ENCODE measurements at regions not wholly inside any gene's neighbourhood (a gene's known extent, or its start where the extent isn't known, plus 50 kb on each side); places are given as distances from the start of the nearest gene placed in this dataset.

GRCh38 chr7:118033273-118033672, 150.7 kb upstream of the LSM8 start:
- Histone ChIP-seq H2AFZ (no peak overlapping the region), H3K79me2 (no peaks in the 10 kb centered on the region), H3K27me3 (no peaks in the 10 kb centered on the region), H3K4me3 (no peak overlapping the region), H3K4me2 (no peak overlapping the region), H3K4me1 (ENCODE audit: insufficient read depth) (no peaks in the 10 kb centered on the region), H3K9me2 (replicated peaks; ENCODE audit: insufficient read depth) (no peaks in the 10 kb centered on the region), H3K27ac (no peak overlapping the region), H3K9me3 (ENCODE audit: low read depth) (no peaks in the 10 kb centered on the region), H3K36me3 (replicated peaks; ENCODE audit: insufficient read depth, low read depth) (no peaks in the 10 kb centered on the region), H4K20me1 (ENCODE audit: insufficient read depth, poor library complexity, severe bottlenecking) (no peaks in the 10 kb centered on the region)
- 96% methylated on average over 1 of the region's 1 CpG for WGBS (ENCODE audit: low lambda C conversion rate, missing lambda C conversion rate)
- DNase-seq (ENCODE audit: low spot score), result no peak
- TF ChIP-seq EZH2 (IDR thresholded peaks at IDR 0.05; ENCODE audit: borderline replicate concordance) (no peak), EZH2phosphoT487 (IDR thresholded peaks at IDR 0.05; ENCODE audit: low read depth, severe bottlenecking, unreplicated experiment) (no peak), CTCF (IDR thresholded peaks at IDR 0.05; ENCODE audit: poor library complexity) (no peak)

- no peaks in the 10 kb centered on the region for H3K27me3 ChIP-seq
- no peak for DNase-seq (ENCODE audit: low spot score)
- no peaks in the 10 kb centered on the region for H3K9me3 ChIP-seq (ENCODE audit: low read depth)
- TF ChIP-seq EZH2phosphoT487 (IDR thresholded peaks at IDR 0.05; ENCODE audit: low read depth, severe bottlenecking, unreplicated experiment) (no peak), CTCF (IDR thresholded peaks at IDR 0.05; ENCODE audit: poor library complexity) (no peak), EZH2 (IDR thresholded peaks at IDR 0.05; ENCODE audit: borderline replicate concordance) (no peak)
- H3K9me2 ChIP-seq (replicated peaks; ENCODE audit: insufficient read depth), result no peaks in the 10 kb centered on the region
- no peaks in the 10 kb centered on the region for H3K79me2 ChIP-seq
- no peak overlapping the region for H3K27ac ChIP-seq
- H4K20me1 ChIP-seq (ENCODE audit: insufficient read depth, poor library complexity, severe bottlenecking), result no peaks in the 10 kb centered on the region
- no peaks in the 10 kb centered on the region for H3K36me3 ChIP-seq (replicated peaks; ENCODE audit: insufficient read depth, low read depth)
- H3K4me1 ChIP-seq (ENCODE audit: insufficient read depth), result no peaks in the 10 kb centered on the region
- no peak overlapping the region for H3K4me2 ChIP-seq
- no peak overlapping the region for H2AFZ ChIP-seq
- H3K4me3 ChIP-seq, result no peak overlapping the region
Measured at GRCh38 chr7:118039963-118040489, 143.9 kb upstream of the LSM8 start.

- no peaks in the 10 kb centered on the region for H3K27me3 ChIP-seq
- H2AFZ ChIP-seq, result no peak overlapping the region
- TF ChIP-seq EZH2 (IDR thresholded peaks at IDR 0.05; ENCODE audit: borderline replicate concordance) (no peak), CTCF (IDR thresholded peaks at IDR 0.05; ENCODE audit: poor library complexity) (no peak), EZH2phosphoT487 (IDR thresholded peaks at IDR 0.05; ENCODE audit: low read depth, severe bottlenecking, unreplicated experiment) (no peak)
- no peak overlapping the region for H3K4me2 ChIP-seq
- no peaks in the 10 kb centered on the region for H3K36me3 ChIP-seq (replicated peaks; ENCODE audit: insufficient read depth, low read depth)
- H3K79me2 ChIP-seq, result no peaks in the 10 kb centered on the region
- H3K4me3 ChIP-seq, result no peak overlapping the region
- no peak for DNase-seq (ENCODE audit: low spot score)
- H4K20me1 ChIP-seq (ENCODE audit: insufficient read depth, poor library complexity, severe bottlenecking), result no peaks in the 10 kb centered on the region
- WGBS (ENCODE audit: low lambda C conversion rate, missing lambda C conversion rate), result 88% methylated on average over 2 of the region's 2 CpGs
- H3K9me2 ChIP-seq (replicated peaks; ENCODE audit: insufficient read depth), result no peaks in the 10 kb centered on the region
- H3K4me1 ChIP-seq (ENCODE audit: insufficient read depth), result no peaks in the 10 kb centered on the region
- H3K27ac ChIP-seq, result no peak overlapping the region
- no peaks in the 10 kb centered on the region for H3K9me3 ChIP-seq (ENCODE audit: low read depth)
Measured at GRCh38 chr7:118040562-118040961, 143.4 kb upstream of the LSM8 start.
